ENCODE measurements at regions not wholly inside any gene's neighbourhood (a gene's known extent, or its start where the extent isn't known, plus 50 kb on each side); places are given as distances from the start of the nearest gene placed in this dataset.

- H3K27me3 ChIP-seq (ENCODE audit: low read depth): no peaks in the 10 kb centered on the region
- H3K4me3 ChIP-seq: no peak overlapping the region
- ATAC-seq (no peak), DNase-seq (no peak)
- H3K4me1 ChIP-seq: peaks cover 17% of the 10 kb centered on the region
- intact Hi-C loops (cut with DNase I): no loop called here
- no peaks in the 10 kb centered on the region for H3K36me3 ChIP-seq
- no peaks in the 10 kb centered on the region for H3K9me3 ChIP-seq
- no peak for TF ChIP-seq CTCF (IDR thresholded peaks at IDR 0.05)
- no peak overlapping the region for H3K27ac ChIP-seq
Observed at GRCh38 chr1:184292101-184292500, 94.7 kb upstream of the C1orf21 start.

GRCh38 chr1:184294101-184294500, 92.7 kb upstream of the C1orf21 start:
- Histone ChIP-seq H3K4me3 (no peak overlapping the region), H3K36me3 (no peaks in the 10 kb centered on the region), H3K9me3 (no peaks in the 10 kb centered on the region), H3K27me3 (ENCODE audit: low read depth) (no peaks in the 10 kb centered on the region), H3K27ac (no peak overlapping the region), H3K4me1 (peaks cover 27% of the 10 kb centered on the region)
- ATAC-seq (no peak), DNase-seq (no peak)
- intact Hi-C loops (cut with DNase I): no loop called here
- no peak for TF ChIP-seq CTCF (IDR thresholded peaks at IDR 0.05)

GRCh38 chr1:184296466-184297243, 90.2 kb upstream of the C1orf21 start:
- Histone ChIP-seq H3K27ac (peak overlapping the region; percentile 40), H3K4me1 (peaks cover 43% of the 10 kb centered on the region), H3K27me3 (ENCODE audit: low read depth) (no peaks in the 10 kb centered on the region), H3K4me3 (no peak overlapping the region), H3K9me3 (no peaks in the 10 kb centered on the region), H3K36me3 (no peaks in the 10 kb centered on the region)
- DNase-seq (peak; percentile 64), ATAC-seq (peak; percentile 66 to 76)
- intact Hi-C loops (cut with DNase I): no loop called here
- TF ChIP-seq CTCF (IDR thresholded peaks at IDR 0.05): no peak

- H3K27me3 ChIP-seq (ENCODE audit: low read depth): no peaks in the 10 kb centered on the region
- H3K4me1 ChIP-seq: peaks cover 43% of the 10 kb centered on the region
- ATAC-seq (peak in 1 of 2 donors; percentile 27), DNase-seq (no peak)
- H3K27ac ChIP-seq: peak overlapping the region; percentile 40
- H3K36me3 ChIP-seq: no peaks in the 10 kb centered on the region
- no peak for TF ChIP-seq CTCF (IDR thresholded peaks at IDR 0.05)
- H3K4me3 ChIP-seq: no peak overlapping the region
- H3K9me3 ChIP-seq: no peaks in the 10 kb centered on the region
- intact Hi-C loops (cut with DNase I): no loop called here
Observed at GRCh38 chr1:184297244-184297750, 89.5 kb upstream of the C1orf21 start.

GRCh38 chr1:184298440-184299405, 88.1 kb upstream of the C1orf21 start:
- H3K27me3 ChIP-seq (ENCODE audit: low read depth): no peaks in the 10 kb centered on the region
- intact Hi-C loops (cut with DNase I): no loop called here
- H3K9me3 ChIP-seq: peaks cover 8% of the 10 kb centered on the region
- H3K4me1 ChIP-seq: peaks cover 43% of the 10 kb centered on the region
- H3K27ac ChIP-seq: no peak overlapping the region
- no peak for TF ChIP-seq CTCF (IDR thresholded peaks at IDR 0.05)
- no peak for DNase-seq
- H3K36me3 ChIP-seq: no peaks in the 10 kb centered on the region
- ATAC-seq: no peak
- no peak overlapping the region for H3K4me3 ChIP-seq
